SK-N-SH (cell line): ENCODE measurements at regions not wholly inside any gene's neighbourhood (a gene's known extent, or its start where the extent isn't known, plus 50 kb on each side); places are given as distances from the start of the nearest gene placed in this dataset.

ENCODE experiments used
- CTCF ChIA-PET: fragments of 300-600, 350-600 bp; formaldehyde crosslinking; extraction: SDS; loops from one replicate; lab custom pipeline; 2021; lab: Yijun Ruan, JAX
- POLR2A ChIA-PET: fragments of 350-600 bp; sonication (Branson Sonifier 250); formaldehyde crosslinking; extraction: SDS; loops from one replicate; lab custom pipeline; 2020; ENCODE audit warnings: antibody characterized with exemption, inconsistent platforms; lab: Yijun Ruan, JAX
- DNase-seq: peaks from one replicate; pipeline ENCODE4 v3.0.0; 2012
- H2AFZ ChIP-seq: fragments of 200-600 bp; sonication (generic); 2 replicates; pipeline ENCODE4 v1.8.1; 2016; ENCODE audit warnings: antibody characterized with exemption, mild to moderate bottlenecking, low read depth
- H3F3A ChIP-seq: fragments of 200-600 bp; sonication (generic); replicated peaks from 2 replicates; pipeline ENCODE3; 2016; ENCODE audit warnings: antibody characterized with exemption, mild to moderate bottlenecking; ENCODE audit not compliant: insufficient read depth
- H3K27ac ChIP-seq, 2 experiments: fragments of 200-500 bp in 1 of 2; fragments of 200-600 bp in 1 of 2; sonication (Bioruptor generic) in 1 of 2; sonication (generic), shearing (Covaris generic) in 1 of 2; 2 replicates each; pipeline versions ENCODE4 v1.5.1 to v1.6.1; 2014 to 2016; ENCODE audit warnings: low read depth in 2 of 2, inconsistent platforms in 1 of 2, low read length in 1 of 2, mild to moderate bottlenecking in 1 of 2, mixed read lengths in 1 of 2
- H3K27me3 ChIP-seq: fragments of 200-600 bp; sonication (generic), shearing (Covaris generic); 2 replicates; pipeline ENCODE4 v1.6.1; 2016; ENCODE audit warnings: mixed run types; ENCODE audit not compliant: insufficient read depth
- H3K36me3 ChIP-seq, 2 experiments: fragments of 200-500 bp in 1 of 2; fragments of 200-600 bp in 1 of 2; sonication (Bioruptor generic) in 1 of 2; sonication (generic) in 1 of 2; replicated peaks in 1 of 2; 2 replicates each; pipeline versions ENCODE3 to v1.5.1; 2014 to 2016; ENCODE audit warnings: low read length in 1 of 2, mild to moderate bottlenecking in 1 of 2; ENCODE audit not compliant: insufficient read depth in 2 of 2, control insufficient read depth in 1 of 2
- H3K4me1 ChIP-seq, 2 experiments: fragments of 200-500 bp in 1 of 2; fragments of 200-600 bp in 1 of 2; sonication (Bioruptor generic) in 1 of 2; sonication (generic), shearing (Covaris generic) in 1 of 2; 2 replicates each; pipeline versions ENCODE4 v1.5.1 to v1.6.1; 2014 to 2016; ENCODE audit warnings: low read depth in 1 of 2, low read length in 1 of 2, mixed run types in 1 of 2; ENCODE audit not compliant: insufficient read depth in 2 of 2, control insufficient read depth in 1 of 2
- H3K4me2 ChIP-seq: fragments of 200-600 bp; sonication (generic), shearing (Covaris generic); 2 replicates; pipeline ENCODE4 v1.6.1; 2017; ENCODE audit warnings: mixed run types
- H3K4me3 ChIP-seq, 2 experiments: fragments of 200-500 bp in 1 of 2; fragments of 200-600 bp in 1 of 2; sonication (Bioruptor generic) in 1 of 2; sonication (generic), shearing (Covaris generic) in 1 of 2; 2 replicates each; pipeline versions ENCODE4 v1.5.1 to v1.8.1; 2014 to 2016; ENCODE audit warnings: low read depth in 2 of 2, inconsistent platforms in 1 of 2, low read length in 1 of 2, mild to moderate bottlenecking in 1 of 2, mixed read lengths in 1 of 2, moderate library complexity in 1 of 2
- H3K79me2 ChIP-seq: fragments of 200-600 bp; sonication (generic); 2 replicates; pipeline ENCODE4 v1.8.1; 2017; ENCODE audit warnings: mild to moderate bottlenecking; ENCODE audit not compliant: insufficient read depth
- H3K9ac ChIP-seq: fragments of 200-600 bp; sonication (generic); 2 replicates; pipeline ENCODE4 v1.6.1; 2017; ENCODE audit warnings: mixed run types
- H3K9me2 ChIP-seq: fragments of 200-600 bp; sonication (generic); 2 replicates; pipeline ENCODE4 v1.6.1; 2017; ENCODE audit warnings: mixed run types
- H3K9me3 ChIP-seq: fragments of 200-600 bp; sonication (generic); 2 replicates; pipeline ENCODE4 v1.6.1; 2017; ENCODE audit warnings: mixed run types, mild to moderate bottlenecking, moderate library complexity
- H4K20me1 ChIP-seq: fragments of 200-600 bp; sonication (generic); 2 replicates; pipeline ENCODE4 v1.6.1; 2017; ENCODE audit warnings: mild to moderate bottlenecking, mixed run types; ENCODE audit not compliant: insufficient read depth
- CTCF ChIP-seq: fragments of 200-600 bp; sonication (generic); IDR thresholded peaks from 2 replicates; pipeline ENCODE4 v1.6.1; 2017; ENCODE audit warnings: antibody characterized with exemption, mild to moderate bottlenecking, moderate library complexity
- EP300 ChIP-seq, 2 experiments: IDR thresholded peaks; 2 replicates each; pipeline versions ENCODE4 v1.4.0 to v1.6.1; 2012; ENCODE audit warnings: borderline replicate concordance in 1 of 2, low read depth in 1 of 2, low read length in 1 of 2
- EZH2phosphoT487 ChIP-seq: fragments of 200-600 bp; sonication (generic); IDR thresholded peaks from 2 replicates; pipeline ENCODE4 v1.6.1; 2017; ENCODE audit warnings: low read depth, mixed run types, mild to moderate bottlenecking, antibody characterized with exemption, moderate library complexity, borderline replicate concordance
- GATA2 ChIP-seq: sonication (generic); formaldehyde crosslinking; IDR thresholded peaks from 2 replicates; pipeline ENCODE4 v1.5.0; 2020; ENCODE audit warnings: mild to moderate bottlenecking, missing genetic modification reagents
- MAX ChIP-seq: IDR thresholded peaks from 2 replicates; pipeline ENCODE4 v1.4.0; 2012; ENCODE audit warnings: low read depth
- MEF2A ChIP-seq: IDR thresholded peaks from 2 replicates; pipeline ENCODE4 v1.4.0; 2012; ENCODE audit warnings: low read depth, borderline replicate concordance
- NFIC ChIP-seq: IDR thresholded peaks from 2 replicates; pipeline ENCODE4 v1.4.0; 2012; ENCODE audit warnings: borderline replicate concordance
- NRF1 ChIP-seq: IDR thresholded peaks from 2 replicates; pipeline ENCODE4 v1.6.1; 2012; ENCODE audit warnings: low read depth, mild to moderate bottlenecking, low read length
- RAD21 ChIP-seq: IDR thresholded peaks from 2 replicates; pipeline ENCODE4 v1.6.1; 2012; ENCODE audit warnings: mild to moderate bottlenecking, low read length
- RCOR1 ChIP-seq: fragments of 150-350 bp; IDR thresholded peaks from 2 replicates; pipeline ENCODE4 v1.6.1; 2017; ENCODE audit warnings: antibody characterized with exemption, low read length
- RFX5 ChIP-seq: IDR thresholded peaks from 2 replicates; pipeline ENCODE4 v1.6.1; 2012; ENCODE audit warnings: mild to moderate bottlenecking, improper control_type of control experiment, low read length
- RXRA ChIP-seq: IDR thresholded peaks from 2 replicates; pipeline ENCODE4 v1.4.0; 2012; ENCODE audit warnings: low read depth, mild to moderate bottlenecking, borderline replicate concordance
- SMC3 ChIP-seq: IDR thresholded peaks from 2 replicates; pipeline ENCODE4 v1.6.1; 2012; ENCODE audit warnings: low read depth, low read length, improper control_type of control experiment
- TCF12 ChIP-seq: IDR thresholded peaks from 2 replicates; pipeline ENCODE4 v1.4.0; 2012
- TEAD4 ChIP-seq: IDR thresholded peaks from 2 replicates; pipeline ENCODE4 v1.4.0; 2012; ENCODE audit warnings: mild to moderate bottlenecking, borderline replicate concordance; ENCODE audit not compliant: insufficient read depth
- USF1 ChIP-seq: IDR thresholded peaks from 2 replicates; pipeline ENCODE4 v1.4.0; 2012; ENCODE audit warnings: low read depth, borderline replicate concordance
- WGBS: methylation state at CpG from one replicate; pipeline ENCODE4 v1.1.6; 2017; ENCODE audit warnings: low lambda C conversion rate; 5-methylcytosine and 5-hydroxymethylcytosine counted together
- TF ChIP-seq, protein P1 (sequence below): fragments of 150-350 bp; IDR thresholded peaks from 2 replicates; pipeline ENCODE4 v1.6.1; 2016; ENCODE audit warnings: mild to moderate bottlenecking, low read depth, low read length

DNA sequence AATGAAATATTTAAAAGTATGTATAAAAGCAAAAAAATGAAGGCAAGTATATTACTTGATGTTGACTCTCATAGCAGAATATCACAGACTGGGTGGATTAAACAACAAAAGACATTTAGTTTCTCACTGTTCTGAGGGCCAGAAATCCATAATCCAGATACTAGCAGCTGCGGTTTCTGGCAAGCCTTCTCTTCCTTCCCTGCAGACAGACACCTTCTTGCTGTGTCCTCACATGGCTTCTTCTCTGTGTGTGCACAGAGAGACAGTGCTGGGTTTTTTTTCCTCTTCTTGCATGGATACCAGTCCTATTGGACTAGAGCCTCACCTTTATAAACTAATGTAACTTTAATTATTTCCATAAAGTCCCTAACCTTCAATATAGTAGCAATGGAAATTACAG lies 127.9 kb upstream of the AKR1E2 start:
- Histone ChIP-seq H3K4me1 (peaks cover 0 to 6% of the 10 kb centered on the region in 2 experiments; a peak in 2 of 4 replicates), H4K20me1 (no peaks in the 10 kb centered on the region), H3K9ac (no peak overlapping the region), H3K79me2 (no peaks in the 10 kb centered on the region), H3K27me3 (no peaks in the 10 kb centered on the region), H2AFZ (peak overlapping the region; percentile 69; the same call in 1 of the 2 replicates), H3K4me3 (no peak overlapping the region), H3K9me3 (no peaks in the 10 kb centered on the region), H3F3A (peaks cover 20% of the 10 kb centered on the region), H3K27ac (peak overlapping the region in 1 of 2 experiments; percentile 22; a peak in 2 of 4 replicates), H3K36me3 (no peaks in the 10 kb centered on the region), H3K9me2 (no peaks in the 10 kb centered on the region), H3K4me2 (no peak overlapping the region)
- no peak for DNase-seq
- WGBS, result 33% methylated on average over 1 of the region's 1 CpG
- ChIA-PET POLR2A (no interaction called here), CTCF (no interaction called here)
- no peak for TF ChIP-seq EP300 (IDR thresholded peaks at IDR 0.05; ENCODE audit: borderline replicate concordance in 1 of 2, low read depth in 1 of 2, low read length in 1 of 2)
- TF ChIP-seq TCF12, result 0 out of 2 replicates have a peak, but pooled peaks have one; percentile 26
- 0 out of 2 replicates have a peak, but pooled peaks have one; percentile 27 for TF ChIP-seq NFIC

DNA sequence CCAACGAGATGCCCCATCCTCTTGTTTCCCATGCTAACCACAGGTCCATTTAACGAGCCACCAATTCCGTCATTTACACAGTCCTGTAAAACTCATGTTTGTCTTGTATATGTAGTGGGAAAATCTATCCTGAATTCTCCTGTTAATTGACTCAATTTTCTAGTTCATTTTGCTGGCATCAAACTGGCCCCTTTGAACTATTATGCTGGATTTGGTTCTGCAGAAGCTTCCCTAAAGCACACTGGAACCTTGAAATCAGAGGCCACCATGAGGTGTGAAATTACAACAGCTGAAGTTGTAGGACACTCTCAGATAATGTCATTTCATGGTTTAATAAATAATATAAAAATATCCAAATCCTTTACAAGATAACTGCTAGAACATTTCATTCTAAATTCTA lies 129.8 kb upstream of the AKR1E2 start:
- ChIA-PET CTCF (interaction anchor here (1.0 kb wide), 1 partner anchor 32 kb away, joined by 3 read pairs; no protein-coding TSS in a partner anchor), POLR2A (no interaction called here)
- Histone ChIP-seq H3K36me3 (no peaks in the 10 kb centered on the region), H3K4me3 (no peak overlapping the region), H2AFZ (no peak overlapping the region), H3K9ac (no peak overlapping the region), H3K27me3 (no peaks in the 10 kb centered on the region), H3K4me2 (no peak overlapping the region), H3K4me1 (peaks cover 0 to 12% of the 10 kb centered on the region in 2 experiments; a peak in 3 of 4 replicates), H3F3A (peaks cover 9% of the 10 kb centered on the region), H3K79me2 (no peaks in the 10 kb centered on the region), H3K9me3 (no peaks in the 10 kb centered on the region), H4K20me1 (no peaks in the 10 kb centered on the region), H3K9me2 (no peaks in the 10 kb centered on the region), H3K27ac (no peak overlapping the region)
- TF ChIP-seq GATA2 (CRISPR knock-in tag), result no peak
- 92% methylated on average over 3 of the region's 3 CpGs for WGBS
- no peak for DNase-seq

DNA sequence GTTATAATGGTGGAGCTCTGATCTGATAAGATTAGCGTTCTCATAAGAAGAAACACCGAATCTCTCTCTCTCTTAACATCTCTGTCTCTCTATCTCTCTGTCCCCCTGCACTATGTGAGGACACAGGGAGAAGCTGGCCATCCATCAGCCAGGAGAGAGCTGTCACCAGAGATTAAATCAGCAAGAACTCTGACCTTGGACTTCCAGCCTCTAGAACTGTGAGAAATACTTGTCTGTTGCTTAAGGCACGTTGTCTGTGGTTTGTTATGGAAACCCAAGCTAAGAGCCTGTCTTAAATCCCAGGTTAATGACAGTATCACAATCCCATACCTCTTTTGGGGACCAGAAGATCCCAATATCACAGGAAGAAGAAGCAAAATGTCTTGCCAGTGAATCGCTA lies 132.0 kb upstream of the AKR1E2 start:
- CTCF ChIA-PET, result interaction anchor here (0.8 to 1.0 kb wide), 3 partner anchors 14 to 23 kb away, joined by 3 read pairs; no protein-coding TSS in a partner anchor
- H3K9me2 ChIP-seq, result no peaks in the 10 kb centered on the region
- H3K4me1 ChIP-seq, result peaks cover 0 to 12% of the 10 kb centered on the region in 2 experiments; a peak in 3 of 4 replicates
- H3K4me2 ChIP-seq, result no peak overlapping the region
- no peaks in the 10 kb centered on the region for H3K36me3 ChIP-seq
- no peaks in the 10 kb centered on the region for H3K27me3 ChIP-seq
- no peak for DNase-seq
- no peaks in the 10 kb centered on the region for H4K20me1 ChIP-seq
- H2AFZ ChIP-seq, result no peak overlapping the region
- H3K9me3 ChIP-seq, result no peaks in the 10 kb centered on the region
- no peak overlapping the region for H3K27ac ChIP-seq
- 63% methylated on average over 4 of the region's 4 CpGs for WGBS
- no peaks in the 10 kb centered on the region for H3K79me2 ChIP-seq
- H3F3A ChIP-seq, result peaks cover 21% of the 10 kb centered on the region
- POLR2A ChIA-PET, result no interaction called here
- no peak overlapping the region for H3K4me3 ChIP-seq
- H3K9ac ChIP-seq, result no peak overlapping the region
- TF ChIP-seq, protein P1, sequence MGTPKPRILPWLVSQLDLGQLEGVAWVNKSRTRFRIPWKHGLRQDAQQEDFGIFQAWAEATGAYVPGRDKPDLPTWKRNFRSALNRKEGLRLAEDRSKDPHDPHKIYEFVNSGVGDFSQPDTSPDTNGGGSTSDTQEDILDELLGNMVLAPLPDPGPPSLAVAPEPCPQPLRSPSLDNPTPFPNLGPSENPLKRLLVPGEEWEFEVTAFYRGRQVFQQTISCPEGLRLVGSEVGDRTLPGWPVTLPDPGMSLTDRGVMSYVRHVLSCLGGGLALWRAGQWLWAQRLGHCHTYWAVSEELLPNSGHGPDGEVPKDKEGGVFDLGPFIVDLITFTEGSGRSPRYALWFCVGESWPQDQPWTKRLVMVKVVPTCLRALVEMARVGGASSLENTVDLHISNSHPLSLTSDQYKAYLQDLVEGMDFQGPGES, result no peak
- TF ChIP-seq RAD21, result no peak
- no peak for TF ChIP-seq TEAD4
- no peak for TF ChIP-seq MAX
- no peak for TF ChIP-seq RXRA
- TF ChIP-seq NRF1, result no peak
- TF ChIP-seq CTCF, result no peak
- TF ChIP-seq MEF2A, result no peak
- TF ChIP-seq EP300 (IDR thresholded peaks at IDR 0.05; ENCODE audit: borderline replicate concordance in 1 of 2, low read depth in 1 of 2, low read length in 1 of 2), result no peak
- no peak for TF ChIP-seq SMC3
- no peak for TF ChIP-seq RCOR1
- no peak for TF ChIP-seq EZH2phosphoT487
- TF ChIP-seq USF1, result no peak
- TF ChIP-seq RFX5, result no peak
